ENCODE measurements at regions not wholly inside any gene's neighbourhood (a gene's known extent, or its start where the extent isn't known, plus 50 kb on each side); places are given as distances from the start of the nearest gene placed in this dataset.
"Not testable (repeated sequence)": the region's sequence is repeated elsewhere in the genome, so short reads cannot be mapped to it uniquely, and the experiment has no call there.

DNA sequence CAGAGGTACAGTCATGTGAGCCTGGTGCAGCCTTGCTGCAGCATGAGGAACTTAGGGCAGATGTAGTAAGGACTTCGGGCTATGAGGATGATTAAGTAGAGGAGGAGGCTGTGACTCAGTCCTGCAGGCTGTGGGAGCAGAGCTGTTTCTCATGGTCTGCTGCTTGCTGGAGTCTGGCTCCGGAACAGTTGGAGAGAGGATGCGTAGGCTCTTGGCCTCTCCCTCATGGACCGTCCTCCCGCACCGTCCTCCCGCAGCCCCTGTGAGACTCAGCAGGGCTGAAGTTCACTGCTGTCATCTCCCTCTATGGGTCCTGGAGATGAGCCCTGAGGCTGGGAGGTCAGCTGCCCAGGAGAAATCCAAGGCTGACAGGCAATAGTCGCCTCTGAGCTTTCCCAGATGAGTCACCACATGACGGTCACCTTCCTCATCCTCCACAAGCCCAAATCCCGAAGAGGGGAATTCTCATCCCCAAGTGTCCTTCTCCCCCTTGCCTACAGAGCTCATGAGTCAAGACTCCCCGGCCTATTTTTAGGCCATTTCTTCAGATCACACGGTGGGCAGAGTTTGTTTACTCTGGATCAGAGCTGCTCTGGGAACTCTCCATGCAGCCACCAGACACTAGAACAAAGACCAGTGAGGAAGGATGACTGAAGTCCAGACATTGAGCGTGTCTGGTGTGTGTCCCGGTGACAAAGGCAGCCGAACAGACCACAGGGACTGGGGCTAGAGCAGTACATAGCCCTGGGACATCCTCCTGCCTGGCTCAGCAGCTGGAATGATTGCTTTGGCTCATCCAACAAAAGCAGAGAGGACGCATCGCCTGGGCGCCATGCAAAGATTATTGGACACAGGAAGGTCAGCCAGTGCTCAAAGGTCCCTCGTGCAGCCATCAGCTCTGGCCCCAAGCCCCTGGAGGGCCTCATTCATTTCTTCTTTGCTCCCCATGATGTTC is 134.5 kb downstream of the NPIPB11 start:
- DNase-seq: not testable (repeated sequence)

- not testable (repeated sequence) for DNase-seq
Measured at GRCh38 chr16:29270923-29271322, 135.6 kb downstream of the NPIPB11 start.

GRCh38 chr16:29270033-29270432 is 136.5 kb downstream of the NPIPB11 start:
- DNase-seq: not testable (repeated sequence)

- DNase-seq: not testable (repeated sequence)
Measured at GRCh38 chr16:29269192-29269811, 137.2 kb downstream of the NPIPB11 start.

GRCh38 chr16:29268785-29269191 is 137.7 kb downstream of the NPIPB11 start:
- DNase-seq: not testable (repeated sequence)

GRCh38 chr16:29268348-29268747 is 138.2 kb downstream of the NPIPB11 start:
- DNase-seq: not testable (repeated sequence)

- not testable (repeated sequence) for DNase-seq
Measured at GRCh38 chr16:29267891-29268290, 138.6 kb downstream of the NPIPB11 start.

DNA sequence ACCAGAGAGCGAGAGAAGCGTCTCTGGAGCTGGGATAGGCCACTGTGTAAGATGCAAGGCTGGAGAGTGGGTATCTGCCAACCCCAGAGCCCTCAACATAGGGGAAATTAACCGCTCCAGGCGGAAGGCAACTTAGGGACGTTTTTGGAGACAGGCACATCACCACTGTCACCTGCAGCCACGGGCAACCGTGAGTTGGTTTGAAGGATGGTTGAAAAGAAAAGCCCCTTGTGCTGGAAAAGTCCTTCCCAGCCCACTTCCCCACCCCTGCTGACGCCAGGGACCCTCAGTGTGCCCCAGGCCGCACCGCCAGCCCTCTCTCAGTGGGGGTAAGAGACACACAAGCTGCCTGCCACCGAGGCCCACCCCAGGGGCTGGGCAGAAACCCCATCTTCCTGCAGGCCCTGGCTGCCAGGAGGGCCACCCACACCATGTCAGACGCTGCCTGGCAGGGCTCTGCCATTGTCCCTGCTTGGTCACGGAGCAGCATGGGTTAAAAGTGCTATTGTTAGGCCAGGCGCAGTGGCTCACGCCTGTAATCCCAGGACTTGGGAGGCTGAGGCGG is 139.4 kb downstream of the NPIPB11 start:
- DNase-seq: peak; percentile 26

DNA sequence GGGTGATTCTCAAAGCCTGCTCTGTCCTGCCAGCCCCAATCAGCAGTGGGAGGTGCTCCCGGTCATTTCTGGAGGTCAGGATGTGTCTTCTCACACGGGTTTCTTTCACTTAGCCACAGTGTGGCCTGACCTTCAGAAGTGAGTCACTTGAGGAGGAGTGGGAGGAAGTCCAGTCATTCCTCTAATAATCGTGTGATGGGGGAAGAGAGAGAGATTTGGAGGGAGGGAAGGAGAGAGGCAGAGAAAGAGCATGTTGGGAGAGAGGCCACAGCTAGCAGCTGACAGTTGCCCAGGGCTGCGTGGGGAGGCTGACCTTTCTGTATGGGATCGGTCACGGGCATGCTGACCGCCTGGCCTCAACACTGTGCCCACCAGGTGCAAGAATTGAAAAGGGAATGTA is 139.9 kb downstream of the NPIPB11 start:
- DNase-seq: peak; percentile 23

GRCh38 chr16:29265255-29265853 is 141.2 kb downstream of the NPIPB11 start:
- DNase-seq: peak; percentile 81

DNA sequence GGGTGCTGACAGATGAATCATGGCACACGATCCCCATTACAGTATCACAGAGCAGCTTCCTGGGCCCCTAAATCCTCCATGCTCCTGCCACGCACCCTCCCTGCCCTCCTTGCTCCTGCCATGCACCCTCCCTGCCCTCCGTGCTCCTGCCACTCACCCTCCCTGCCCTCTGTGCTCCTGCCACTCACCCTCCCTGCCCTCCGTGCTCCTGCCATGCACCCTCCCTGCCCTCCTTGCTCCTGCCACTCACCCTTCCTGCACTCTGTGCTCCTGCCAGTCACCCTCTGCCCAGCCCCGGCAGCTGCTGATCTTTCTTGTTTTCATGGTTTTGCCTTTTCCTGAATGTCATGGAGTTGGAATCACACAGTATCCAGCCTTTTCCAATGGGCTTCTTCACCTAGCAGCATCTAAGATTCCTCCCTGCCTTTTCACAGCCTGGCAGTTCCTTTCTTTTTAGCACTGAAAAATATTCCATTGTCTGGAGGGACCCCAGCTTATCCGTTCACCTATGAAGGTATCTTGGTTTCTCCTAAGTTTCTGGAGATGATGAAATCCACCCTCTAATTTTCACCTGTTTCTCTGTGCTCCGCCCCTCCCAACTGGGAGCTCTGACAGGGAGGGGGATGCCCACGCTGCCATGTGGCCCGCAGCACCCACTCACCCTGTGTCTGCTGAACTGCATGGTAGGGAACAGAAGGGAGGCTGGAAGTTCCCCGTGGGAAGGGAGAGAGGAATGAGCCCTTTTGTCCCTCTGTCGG is 142.3 kb downstream of the NPIPB11 start:
- not testable (repeated sequence) for DNase-seq

DNA sequence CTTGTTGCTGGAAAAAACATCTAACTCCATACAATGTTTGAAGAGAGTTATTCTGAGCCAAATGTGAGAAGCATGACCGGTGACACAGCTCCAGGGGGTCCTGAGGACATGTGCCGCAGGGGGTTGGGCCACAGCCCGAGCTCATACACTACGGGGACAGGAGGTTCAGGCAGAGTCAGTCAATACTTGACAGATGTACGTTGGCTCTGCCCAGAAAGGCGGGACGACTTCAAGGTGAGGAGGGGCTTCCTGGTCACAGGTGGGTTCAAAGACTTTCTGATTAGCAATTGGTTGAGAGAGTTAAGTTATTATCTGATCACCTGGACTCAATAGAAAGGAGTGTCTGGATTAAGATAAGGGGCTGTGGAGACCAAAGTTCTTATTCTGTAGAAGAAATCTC is 143.8 kb downstream of the NPIPB11 start:
- not testable (repeated sequence) for DNase-seq

GRCh38 chr16:29261427-29262248 is 144.9 kb downstream of the NPIPB11 start:
- not testable (repeated sequence) for DNase-seq

GRCh38 chr16:29260683-29261426 is 145.7 kb downstream of the NPIPB11 start:
- DNase-seq: not testable (repeated sequence)

DNA sequence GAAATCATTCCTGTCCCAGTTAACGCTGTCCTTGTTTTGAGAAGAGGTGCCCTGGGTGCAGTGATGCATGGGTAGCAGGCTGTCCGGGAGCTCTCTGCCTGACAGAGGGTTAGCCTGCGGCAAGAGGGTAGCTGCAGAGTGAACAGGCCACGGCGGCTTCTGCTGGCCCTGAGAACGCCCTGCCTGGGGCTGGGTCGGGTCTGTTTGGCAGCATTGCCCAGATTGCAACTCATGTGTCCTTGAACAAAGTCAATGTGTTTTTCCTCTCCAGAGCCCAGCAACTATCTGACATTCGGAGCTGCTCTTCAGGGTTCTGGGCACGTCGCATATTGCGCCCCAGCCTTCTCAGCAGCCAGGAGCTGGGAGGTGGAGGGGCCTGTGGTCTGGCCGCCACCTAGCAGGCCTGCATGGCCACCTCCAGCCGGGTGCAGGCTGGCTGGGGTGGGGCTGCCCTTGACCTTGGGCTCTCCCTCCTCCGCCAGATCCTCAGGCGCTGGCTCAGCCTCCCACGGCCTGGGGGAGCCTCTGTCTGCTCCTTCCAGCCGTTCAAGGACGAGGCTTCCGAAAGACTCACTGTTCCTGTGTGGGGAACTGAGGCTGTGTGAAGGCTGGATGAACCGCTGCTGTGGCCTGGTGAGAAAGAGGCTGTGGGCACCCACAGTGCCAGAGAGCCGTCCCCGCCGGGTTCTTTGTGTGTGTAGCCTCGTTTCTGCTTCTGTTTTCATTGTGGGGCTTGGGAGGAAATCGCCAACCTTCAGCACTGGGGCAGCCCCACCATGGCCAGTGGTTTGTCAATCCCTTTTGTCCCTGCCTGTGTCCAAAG is 146.7 kb downstream of the NPIPB11 start:
- DNase-seq: not testable (repeated sequence)

DNA sequence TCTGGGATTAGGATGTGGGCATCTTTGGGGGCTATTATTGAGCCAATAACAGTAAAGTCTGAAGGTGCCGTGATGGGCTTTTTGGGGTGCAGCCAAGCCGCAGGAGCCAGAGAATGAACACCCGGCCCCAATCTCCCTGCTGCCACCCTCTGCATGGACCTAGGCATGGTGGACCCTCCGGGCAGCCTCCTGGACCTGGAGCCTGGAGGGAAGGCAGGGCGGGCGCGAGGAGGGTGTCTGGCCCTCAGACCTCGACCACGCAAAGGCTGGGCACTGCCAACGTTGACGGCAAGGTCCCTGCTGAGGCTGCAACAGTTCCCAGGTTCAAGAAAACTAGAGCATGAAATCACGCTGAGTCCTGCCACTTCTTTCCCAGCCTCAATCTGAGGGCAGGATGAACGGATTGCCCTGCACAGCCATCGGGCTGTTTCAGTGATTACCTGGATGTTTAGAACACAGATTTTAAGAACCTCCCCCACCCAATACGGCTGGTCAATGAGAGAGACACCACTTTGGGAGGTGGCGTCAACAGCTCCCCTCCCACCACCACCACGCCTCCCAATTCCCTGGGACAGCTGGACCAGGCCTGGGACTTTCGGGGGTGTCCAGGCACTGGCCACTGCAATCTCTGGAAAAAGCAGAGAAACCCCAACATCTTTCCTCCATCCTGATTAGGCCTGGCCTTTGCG is 147.4 kb downstream of the NPIPB11 start:
- not testable (repeated sequence) for DNase-seq

- DNase-seq: peak; percentile 28
Measured at GRCh38 chr16:29257419-29258336, 148.8 kb downstream of the NPIPB11 start.

- no peak for DNase-seq
Measured at GRCh38 chr16:29256501-29256981, 150.0 kb downstream of the NPIPB11 start.

All from left hindlimb (tissue), 1 donor.